Epithelial cell of esophagus (primary cell): ENCODE measurements at regions not wholly inside any gene's neighbourhood (a gene's known extent, or its start where the extent isn't known, plus 50 kb on each side); places are given as distances from the start of the nearest gene placed in this dataset.

Source experiments
- DNase-seq: peaks from one replicate; pipeline ENCODE4 v3.0.0; 2010; ENCODE audit warnings: low read depth
- H3K4me3 ChIP-seq: 2 replicates; pipeline ENCODE4 v1.5.1; 2011; ENCODE audit warnings: mild to moderate bottlenecking, low read length, control low read depth
- CTCF ChIP-seq: IDR thresholded peaks from 2 replicates; pipeline ENCODE4 v1.5.1; 2011; ENCODE audit warnings: low read depth, mild to moderate bottlenecking, low read length, control low read depth, inconsistent platforms; ENCODE audit not compliant: insufficient read depth; ENCODE audit errors: missing control alignments

DNA sequence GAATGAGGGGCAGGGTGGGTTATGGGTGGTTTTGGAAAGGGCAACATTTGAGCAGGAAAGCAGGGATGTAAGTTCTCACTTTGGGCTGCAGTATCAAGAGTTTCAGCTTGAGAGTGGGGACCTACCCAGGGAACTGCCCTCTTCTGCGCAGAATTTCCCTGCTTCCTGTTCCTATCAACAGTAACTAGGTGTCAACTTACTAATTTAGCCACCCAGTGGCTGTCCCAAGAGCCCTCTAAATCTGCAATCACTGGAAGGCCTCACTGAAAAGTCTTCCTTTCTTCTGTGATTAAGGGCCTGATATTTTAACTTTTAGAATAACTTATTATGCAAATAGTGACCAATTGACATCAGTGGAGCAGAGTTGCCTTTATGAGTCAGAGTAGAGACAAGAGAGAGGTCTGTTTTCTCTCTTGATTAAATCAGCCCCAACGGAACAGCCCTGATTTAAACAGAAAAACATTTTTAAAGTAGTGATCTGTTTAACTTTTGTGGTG is 118.2 kb upstream of the RIPOR2 start:
- TF ChIP-seq CTCF: no peak
- DNase-seq: no peak
- H3K4me3 ChIP-seq: no peak overlapping the region

GRCh38 chr6:25054469-25054868 is 118.7 kb upstream of the RIPOR2 start:
- DNase-seq: peak; percentile 61
- no peak overlapping the region for H3K4me3 ChIP-seq
- no peak for TF ChIP-seq CTCF

DNA sequence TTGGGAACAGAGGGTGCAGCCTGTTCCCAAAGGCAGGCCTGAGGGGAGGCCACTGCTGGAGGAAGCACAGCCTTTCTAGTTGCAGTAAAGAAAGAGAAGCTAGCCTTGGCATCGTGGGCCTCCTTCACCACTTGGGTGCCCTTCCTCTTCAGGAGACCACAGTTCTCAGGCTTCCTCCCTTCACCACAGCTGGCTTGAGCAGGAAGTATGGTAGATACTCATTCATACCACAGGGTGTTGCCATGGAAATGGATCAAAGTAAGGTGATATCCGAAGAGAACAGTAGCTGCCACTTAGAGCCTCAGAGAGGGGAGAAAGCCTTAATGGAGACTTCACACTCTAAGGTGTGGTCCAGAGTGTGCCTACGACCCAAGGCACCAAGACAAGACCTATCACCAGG is 120.4 kb upstream of the RIPOR2 start:
- no peak for DNase-seq
- H3K4me3 ChIP-seq: no peak overlapping the region
- no peak for TF ChIP-seq CTCF

- DNase-seq: no peak
- no peak overlapping the region for H3K4me3 ChIP-seq
- TF ChIP-seq CTCF: no peak
Observed at GRCh38 chr6:25057111-25057905, 121.5 kb upstream of the RIPOR2 start.

GRCh38 chr6:25058441-25058840 is 122.7 kb upstream of the RIPOR2 start:
- no peak overlapping the region for H3K4me3 ChIP-seq
- DNase-seq: no peak
- TF ChIP-seq CTCF: no peak

- H3K4me3 ChIP-seq: no peak overlapping the region
- no peak for TF ChIP-seq CTCF
- no peak for DNase-seq
Observed at GRCh38 chr6:25058941-25059340, 123.2 kb upstream of the RIPOR2 start.

- no peak overlapping the region for H3K4me3 ChIP-seq
- DNase-seq: no peak
- TF ChIP-seq CTCF: no peak
Observed at GRCh38 chr6:25060522-25060921, 124.8 kb upstream of the RIPOR2 start.
